SW480 (cell line): ENCODE measurements at regions not wholly inside any gene's neighbourhood (a gene's known extent, or its start where the extent isn't known, plus 50 kb on each side); places are given as distances from the start of the nearest gene placed in this dataset.
A peak's percentile ranks its signal among the peaks of the same experiment; 100 is the strongest.

Experiments
- DNase-seq: peaks from one replicate; pipeline ENCODE4 v3.0.0-alpha.2; 2016; ENCODE audit warnings: low spot score

- DNase-seq: no peak
Observed at GRCh38 chr2:45141883-45142866, 132.9 kb upstream of the SIX2 start.

GRCh38 chr2:45140675-45141074 lies 131.4 kb upstream of the SIX2 start:
- DNase-seq: no peak

- DNase-seq: no peak
Observed at GRCh38 chr2:45138904-45139303, 129.7 kb upstream of the SIX2 start.

- no peak for DNase-seq
Observed at GRCh38 chr2:45137966-45138695, 128.9 kb upstream of the SIX2 start.

GRCh38 chr2:45134726-45135125 lies 125.5 kb upstream of the SIX2 start:
- DNase-seq: peak; percentile 5

GRCh38 chr2:45134014-45134413 lies 124.8 kb upstream of the SIX2 start:
- no peak for DNase-seq

- DNase-seq: no peak
Observed at GRCh38 chr2:45132551-45132950, 123.3 kb upstream of the SIX2 start.

GRCh38 chr2:45131587-45131986 lies 122.3 kb upstream of the SIX2 start:
- DNase-seq: no peak

- no peak for DNase-seq
Observed at GRCh38 chr2:45130736-45131135, 121.5 kb upstream of the SIX2 start.

GRCh38 chr2:45128580-45128997 lies 119.3 kb upstream of the SIX2 start:
- no peak for DNase-seq

- DNase-seq: no peak
Observed at GRCh38 chr2:45127891-45128290, 118.6 kb upstream of the SIX2 start.

GRCh38 chr2:45127321-45127720 lies 118.1 kb upstream of the SIX2 start:
- DNase-seq: no peak

- DNase-seq: no peak
Observed at GRCh38 chr2:45125232-45125631, 116.0 kb upstream of the SIX2 start.

GRCh38 chr2:45124456-45124855 lies 115.2 kb upstream of the SIX2 start:
- no peak for DNase-seq

GRCh38 chr2:45123521-45124191 lies 114.4 kb upstream of the SIX2 start:
- DNase-seq: no peak

GRCh38 chr2:45123065-45123464 lies 113.8 kb upstream of the SIX2 start:
- no peak for DNase-seq

- DNase-seq: no peak
Observed at GRCh38 chr2:45121236-45121927, 112.1 kb upstream of the SIX2 start.

- DNase-seq: no peak
Observed at GRCh38 chr2:45120546-45120945, 111.3 kb upstream of the SIX2 start.

GRCh38 chr2:45119855-45120254 lies 110.6 kb upstream of the SIX2 start:
- DNase-seq: peak; percentile 43

GRCh38 chr2:45119038-45119437 lies 109.8 kb upstream of the SIX2 start:
- DNase-seq: peak; percentile 34

- DNase-seq: no peak
Observed at GRCh38 chr2:45117383-45117782, 108.1 kb upstream of the SIX2 start.

- no peak for DNase-seq
Observed at GRCh38 chr2:45115181-45115580, 105.9 kb upstream of the SIX2 start.
